IMR-90 (cell line): ENCODE measurements at regions not wholly inside any gene's neighbourhood (a gene's known extent, or its start where the extent isn't known, plus 50 kb on each side); places are given as distances from the start of the nearest gene placed in this dataset.

ENCODE experiments used
- ATAC-seq: fragments of 200-7000 bp; cut with Tn5 transposase; 2 replicates; pipeline ENCODE4 v1.9.1; 2020; ENCODE audit warnings: low read depth, mild to moderate bottlenecking, moderate library complexity
- BruUV-seq: library from RNA; stranded (reverse); fragments of 400-500 nt; replicated peaks from 2 replicates; lab custom pipeline; 2021; lab: Mats Ljungman, UMichigan
- CTCF ChIA-PET: fragments of 300-600 bp; formaldehyde crosslinking; extraction: SDS; loops from one replicate; lab custom pipeline; 2021; ENCODE audit warnings: antibody characterized with exemption; lab: Yijun Ruan, JAX
- POLR2A ChIA-PET: fragments of 300-600 bp; sonication (Branson Sonifier 250); formaldehyde crosslinking; loops from one replicate; lab custom pipeline; 2022; ENCODE audit warnings: antibody characterized with exemption; ENCODE audit not compliant: unreplicated experiment; lab: Charles Lee
- DNase-seq: peaks from one replicate; pipeline ENCODE4 v3.0.0; 2013
- H2AFZ ChIP-seq: replicated peaks from 2 replicates; pipeline ENCODE3; 2013; ENCODE audit warnings: low read length, mild to moderate bottlenecking; ENCODE audit not compliant: poor library complexity
- H2AK5ac ChIP-seq: 2 replicates; pipeline ENCODE4 v1.6.1; 2013; ENCODE audit warnings: low read depth, low read length, inconsistent platforms
- H2AK9ac ChIP-seq: replicated peaks from 2 replicates; pipeline ENCODE3; 2013; ENCODE audit warnings: mild to moderate bottlenecking, low read depth, low read length, moderate library complexity; ENCODE audit not compliant: poor library complexity
- H2BK120ac ChIP-seq: 2 replicates; pipeline ENCODE4 v1.6.1; 2013; ENCODE audit warnings: low read depth, low read length, inconsistent platforms
- H2BK15ac ChIP-seq: 3 replicates; pipeline ENCODE4 v1.6.1; 2013; ENCODE audit warnings: low read depth, low read length, inconsistent platforms
- H2BK20ac ChIP-seq: 2 replicates; pipeline ENCODE4 v1.6.1; 2013; ENCODE audit warnings: low read depth, mild to moderate bottlenecking, inconsistent platforms, low read length, moderate library complexity
- H2BK5ac ChIP-seq: 2 replicates; pipeline ENCODE4 v1.6.1; 2013; ENCODE audit warnings: mild to moderate bottlenecking, low read depth, low read length, inconsistent platforms; ENCODE audit not compliant: poor library complexity, severe bottlenecking
- H3K14ac ChIP-seq: replicated peaks from 2 replicates; pipeline ENCODE4 v1.6.1; 2013; ENCODE audit warnings: low read depth, low read length, inconsistent platforms
- H3K18ac ChIP-seq: 2 replicates; pipeline ENCODE4 v1.6.1; 2013; ENCODE audit warnings: low read depth, low read length, control low read depth
- H3K23ac ChIP-seq: 2 replicates; pipeline ENCODE4 v1.6.1; 2013; ENCODE audit warnings: low read depth, low read length, inconsistent platforms
- H3K27ac ChIP-seq: 2 replicates; pipeline ENCODE4 v1.5.1; 2013; ENCODE audit warnings: mild to moderate bottlenecking, control low read depth, low read length; ENCODE audit not compliant: insufficient read depth
- H3K27me3 ChIP-seq: 2 replicates; pipeline ENCODE4 v1.6.1; 2013; ENCODE audit warnings: low read length; ENCODE audit not compliant: control insufficient read depth, insufficient read depth
- H3K36me3 ChIP-seq: 2 replicates; pipeline ENCODE4 v1.6.1; 2013; ENCODE audit warnings: low read length, mixed read lengths; ENCODE audit not compliant: control insufficient read depth, insufficient read depth
- H3K4ac ChIP-seq: 2 replicates; pipeline ENCODE4 v1.6.1; 2013; ENCODE audit warnings: low read depth, low read length, inconsistent platforms
- H3K4me1 ChIP-seq: 2 replicates; pipeline ENCODE4 v1.6.1; 2013; ENCODE audit warnings: low read length, mixed read lengths; ENCODE audit not compliant: control insufficient read depth, insufficient read depth
- H3K4me2 ChIP-seq: 2 replicates; pipeline ENCODE4 v1.6.1; 2013; ENCODE audit warnings: low read depth, mild to moderate bottlenecking, control low read depth, low read length, moderate library complexity
- H3K4me3 ChIP-seq: 2 replicates; pipeline ENCODE4 v1.5.1; 2013; ENCODE audit warnings: low read depth, mild to moderate bottlenecking, control low read depth, low read length, moderate library complexity; ENCODE audit not compliant: insufficient read depth
- H3K56ac ChIP-seq: 2 replicates; pipeline ENCODE4 v1.6.1; 2013; ENCODE audit warnings: low read length, inconsistent platforms; ENCODE audit not compliant: insufficient read depth; ENCODE audit errors: extremely low read depth
- H3K79me1 ChIP-seq, 2 experiments: 2 replicates each; pipeline ENCODE4 v1.6.1; 2013; ENCODE audit warnings: low read length in 2 of 2, inconsistent platforms in 1 of 2, low read depth in 1 of 2
- H3K9ac ChIP-seq: 2 replicates; pipeline ENCODE4 v1.6.1; 2013; ENCODE audit warnings: low read depth, low read length, control low read depth
- H3K9me1 ChIP-seq: 2 replicates; pipeline ENCODE4 v1.6.1; 2013; ENCODE audit warnings: low read length, inconsistent platforms; ENCODE audit not compliant: insufficient read depth
- H3K9me3 ChIP-seq: 2 replicates; pipeline ENCODE4 v1.6.1; 2013; ENCODE audit warnings: low read length; ENCODE audit not compliant: control insufficient read depth, insufficient read depth
- H4K20me1 ChIP-seq: 2 replicates; pipeline ENCODE4 v1.6.1; 2013; ENCODE audit warnings: low read length, inconsistent platforms; ENCODE audit not compliant: insufficient read depth
- H4K5ac ChIP-seq: 2 replicates; pipeline ENCODE4 v1.6.1; 2013; ENCODE audit warnings: mild to moderate bottlenecking, low read depth, low read length, control low read depth
- H4K8ac ChIP-seq, 2 experiments: 2 replicates each; pipeline ENCODE4 v1.6.1; 2013; ENCODE audit warnings: low read depth in 2 of 2, low read length in 2 of 2, control low read depth in 1 of 2, inconsistent platforms in 1 of 2
- H4K91ac ChIP-seq: 2 replicates; pipeline ENCODE4 v1.6.1; 2013; ENCODE audit warnings: low read depth, low read length, inconsistent platforms; ENCODE audit not compliant: insufficient read depth
- BHLHE40 ChIP-seq: fragments of 150-350 bp; IDR thresholded peaks from 2 replicates; pipeline ENCODE4 v1.6.1; 2016; ENCODE audit warnings: mild to moderate bottlenecking, low read depth, low read length
- CEBPB ChIP-seq: IDR thresholded peaks from 2 replicates; pipeline ENCODE4 v1.6.1; 2012; ENCODE audit warnings: low read depth, low read length, improper control_type of control experiment
- CHD1 ChIP-seq: IDR thresholded peaks from 2 replicates; pipeline ENCODE4 v1.6.1; 2012; ENCODE audit warnings: low read depth, low read length, improper control_type of control experiment
- FOS ChIP-seq: fragments of 150-350 bp; IDR thresholded peaks from 2 replicates; pipeline ENCODE4 v1.6.1; 2016; ENCODE audit warnings: low read depth, low read length
- MAFK ChIP-seq: IDR thresholded peaks from 2 replicates; pipeline ENCODE4 v1.6.1; 2012; ENCODE audit warnings: low read depth, low read length, improper control_type of control experiment
- MAZ ChIP-seq: IDR thresholded peaks from 2 replicates; pipeline ENCODE4 v1.6.1; 2012; ENCODE audit warnings: low read depth, mild to moderate bottlenecking, low read length, improper control_type of control experiment, moderate library complexity, borderline replicate concordance
- MXI1 ChIP-seq: IDR thresholded peaks from 2 replicates; pipeline ENCODE4 v1.6.1; 2012; ENCODE audit warnings: low read depth, mild to moderate bottlenecking, low read length, moderate library complexity, borderline replicate concordance
- NFE2L2 ChIP-seq: fragments of 150-350 bp; IDR thresholded peaks from 2 replicates; pipeline ENCODE4 v1.6.1; 2016; ENCODE audit warnings: low read depth, mild to moderate bottlenecking, low read length
- POLR2A ChIP-seq: IDR thresholded peaks from 2 replicates; pipeline ENCODE4 v1.6.1; 2012; ENCODE audit warnings: mild to moderate bottlenecking, low read depth, low read length
- RAD21 ChIP-seq: IDR thresholded peaks from 2 replicates; pipeline ENCODE4 v1.6.1; 2012; ENCODE audit warnings: low read length, improper control_type of control experiment
- RCOR1 ChIP-seq: IDR thresholded peaks from 2 replicates; pipeline ENCODE4 v1.6.1; 2012; ENCODE audit warnings: mild to moderate bottlenecking, low read length, improper control_type of control experiment; ENCODE audit not compliant: insufficient replicate concordance
- RFX5 ChIP-seq: IDR thresholded peaks from 2 replicates; pipeline ENCODE4 v1.8.0; 2012; ENCODE audit warnings: low read depth, mild to moderate bottlenecking, low read length, moderate library complexity
- SMC3 ChIP-seq: fragments of 150-350 bp; IDR thresholded peaks from 2 replicates; pipeline ENCODE4 v1.6.1; 2016; ENCODE audit warnings: low read depth, mild to moderate bottlenecking, antibody characterized with exemption, low read length, moderate library complexity
- USF2 ChIP-seq: fragments of 150-350 bp; IDR thresholded peaks from 2 replicates; pipeline ENCODE4 v1.6.1; 2017; ENCODE audit warnings: mild to moderate bottlenecking, antibody characterized with exemption, low read length, low read depth
- WGBS, 2 experiments: methylation state at CpG; one replicate each; pipeline versions ENCODE4 v1.1.5 to v1.1.7; 2013; ENCODE audit warnings: missing lambda C conversion rate in 2 of 2; ENCODE audit not compliant: insufficient read length in 1 of 2; ENCODE audit errors: extremely low coverage in 2 of 2; 5-methylcytosine and 5-hydroxymethylcytosine counted together
- dilution Hi-C: fragments of 300-500 bp; cut with HindIII; formaldehyde crosslinking; loops from one replicate; pipeline ENCODE4 v1.14.3; 2018; ENCODE audit warnings: low sequenced_read_pairs; ENCODE audit not compliant: unreplicated experiment
- in situ Hi-C: fragments of 300-500 bp; cut with MboI; formaldehyde crosslinking; loops from 3 replicates; pipeline ENCODE4 v1.14.3; 2019; ENCODE audit warnings: low sequenced_read_pairs, inconsistent platforms, mixed read lengths
- intact Hi-C: fragments of 100-400 bp; cut with micrococcal nuclease; formaldehyde crosslinking; loops from 2 replicates; pipeline ENCODE4 v1.10.0; 2022
- TF ChIP-seq, protein P1 (sequence below): fragments of 150-350 bp; IDR thresholded peaks from 2 replicates; pipeline ENCODE4 v1.6.1; 2016; ENCODE audit warnings: low read depth, mild to moderate bottlenecking, low read length, moderate library complexity, borderline replicate concordance
- TF ChIP-seq, protein P2 (sequence below): conservative IDR thresholded peaks from 2 replicates; pipeline ENCODE4 v1.5.1; 2012; ENCODE audit warnings: mild to moderate bottlenecking, low read depth, low read length, improper control_type of control experiment

GRCh38 chr11:70908223-70908622 lies 344.2 kb downstream of the SHANK2 start:
- Histone ChIP-seq H3K36me3 (no peaks in the 10 kb centered on the region), H2AK9ac (no peak overlapping the region), H3K4me3 (no peak overlapping the region), H2BK15ac (no peak overlapping the region), H4K8ac (no peak overlapping the region), H3K9ac (no peak overlapping the region), H2BK5ac (no peak overlapping the region), H3K4me1 (no peaks in the 10 kb centered on the region), H3K27ac (no peak overlapping the region), H3K9me1 (no peaks in the 10 kb centered on the region), H3K18ac (no peak overlapping the region), H2BK120ac (no peak overlapping the region), H3K14ac (no peak overlapping the region), H2BK20ac (no peak overlapping the region), H3K27me3 (no peaks in the 10 kb centered on the region), H3K56ac (no peak overlapping the region), H3K23ac (no peak overlapping the region), H4K20me1 (no peaks in the 10 kb centered on the region), H4K91ac (no peak overlapping the region), H3K4ac (no peak overlapping the region), H2AK5ac (no peak overlapping the region), H3K9me3 (no peaks in the 10 kb centered on the region; the same call in 1 of the 2 replicates), H4K5ac (no peak overlapping the region), H3K4me2 (no peak overlapping the region), H3K79me1 (no peaks in the 10 kb centered on the region), H2AFZ (no peak overlapping the region)
- CTCF ChIA-PET: no interaction called here
- DNase-seq (no peak), ATAC-seq (no peak)
- intact Hi-C loops: no loop called here
- TF ChIP-seq NFE2L2 (no peak), USF2 (no peak), MAFK (no peak), MXI1 (no peak), RCOR1 (no peak), CEBPB (no peak), MAZ (no peak), SMC3 (no peak), CHD1 (no peak), POLR2A (no peak), RFX5 (no peak), BHLHE40 (no peak), RAD21 (no peak), FOS (no peak)
- TF ChIP-seq, protein P1, sequence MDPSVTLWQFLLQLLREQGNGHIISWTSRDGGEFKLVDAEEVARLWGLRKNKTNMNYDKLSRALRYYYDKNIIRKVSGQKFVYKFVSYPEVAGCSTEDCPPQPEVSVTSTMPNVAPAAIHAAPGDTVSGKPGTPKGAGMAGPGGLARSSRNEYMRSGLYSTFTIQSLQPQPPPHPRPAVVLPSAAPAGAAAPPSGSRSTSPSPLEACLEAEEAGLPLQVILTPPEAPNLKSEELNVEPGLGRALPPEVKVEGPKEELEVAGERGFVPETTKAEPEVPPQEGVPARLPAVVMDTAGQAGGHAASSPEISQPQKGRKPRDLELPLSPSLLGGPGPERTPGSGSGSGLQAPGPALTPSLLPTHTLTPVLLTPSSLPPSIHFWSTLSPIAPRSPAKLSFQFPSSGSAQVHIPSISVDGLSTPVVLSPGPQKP: no peak
- TF ChIP-seq, protein P2, sequence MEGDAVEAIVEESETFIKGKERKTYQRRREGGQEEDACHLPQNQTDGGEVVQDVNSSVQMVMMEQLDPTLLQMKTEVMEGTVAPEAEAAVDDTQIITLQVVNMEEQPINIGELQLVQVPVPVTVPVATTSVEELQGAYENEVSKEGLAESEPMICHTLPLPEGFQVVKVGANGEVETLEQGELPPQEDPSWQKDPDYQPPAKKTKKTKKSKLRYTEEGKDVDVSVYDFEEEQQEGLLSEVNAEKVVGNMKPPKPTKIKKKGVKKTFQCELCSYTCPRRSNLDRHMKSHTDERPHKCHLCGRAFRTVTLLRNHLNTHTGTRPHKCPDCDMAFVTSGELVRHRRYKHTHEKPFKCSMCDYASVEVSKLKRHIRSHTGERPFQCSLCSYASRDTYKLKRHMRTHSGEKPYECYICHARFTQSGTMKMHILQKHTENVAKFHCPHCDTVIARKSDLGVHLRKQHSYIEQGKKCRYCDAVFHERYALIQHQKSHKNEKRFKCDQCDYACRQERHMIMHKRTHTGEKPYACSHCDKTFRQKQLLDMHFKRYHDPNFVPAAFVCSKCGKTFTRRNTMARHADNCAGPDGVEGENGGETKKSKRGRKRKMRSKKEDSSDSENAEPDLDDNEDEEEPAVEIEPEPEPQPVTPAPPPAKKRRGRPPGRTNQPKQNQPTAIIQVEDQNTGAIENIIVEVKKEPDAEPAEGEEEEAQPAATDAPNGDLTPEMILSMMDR: no peak
- dilution Hi-C loops: no loop called here
- 60% methylated on average over 4 of the region's 9 CpGs; no CpG with 5 or more reads in 1 of the 2 experiments for WGBS, 2 experiments
- no TSS peak for BruUV-seq
- POLR2A ChIA-PET: no interaction called here
- in situ Hi-C loops: no loop called here
